Loucy (cell line): ENCODE measurements at regions not wholly inside any gene's neighbourhood (a gene's known extent, or its start where the extent isn't known, plus 50 kb on each side); places are given as distances from the start of the nearest gene placed in this dataset.

ENCODE experiments used
- EZH2phosphoT487 ChIP-seq: fragments of 200-600 bp; IDR thresholded peaks from 2 replicates; pipeline ENCODE4 v1.6.1; 2018; ENCODE audit warnings: antibody characterized with exemption, mild to moderate bottlenecking, moderate library complexity, borderline replicate concordance
- TF ChIP-seq, protein P1 (sequence below): fragments of 200-600 bp; sonication (generic); conservative IDR thresholded peaks from 2 replicates; pipeline ENCODE4 v1.5.1; 2014; ENCODE audit warnings: mild to moderate bottlenecking, antibody characterized with exemption, low read length

DNA sequence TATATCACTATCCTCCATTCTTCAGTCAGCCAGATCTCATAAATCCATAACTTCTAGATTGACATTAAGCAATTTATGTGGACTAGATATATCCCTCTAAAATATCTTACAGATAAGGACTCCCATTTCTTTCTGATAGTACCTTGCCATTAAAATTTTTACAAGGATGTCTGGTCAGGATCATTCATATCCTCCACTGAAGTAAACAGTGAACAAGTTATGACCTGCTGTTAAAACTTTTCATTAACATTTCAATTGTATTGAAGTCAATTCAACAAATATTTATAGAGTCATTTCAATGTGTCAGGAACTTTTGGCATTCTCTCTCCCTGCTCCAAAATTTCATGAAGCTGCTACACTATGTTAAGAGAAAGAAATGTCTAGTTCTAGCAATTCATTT lies 1159.6 kb downstream of the CDH12 start:
- TF ChIP-seq, protein P1, sequence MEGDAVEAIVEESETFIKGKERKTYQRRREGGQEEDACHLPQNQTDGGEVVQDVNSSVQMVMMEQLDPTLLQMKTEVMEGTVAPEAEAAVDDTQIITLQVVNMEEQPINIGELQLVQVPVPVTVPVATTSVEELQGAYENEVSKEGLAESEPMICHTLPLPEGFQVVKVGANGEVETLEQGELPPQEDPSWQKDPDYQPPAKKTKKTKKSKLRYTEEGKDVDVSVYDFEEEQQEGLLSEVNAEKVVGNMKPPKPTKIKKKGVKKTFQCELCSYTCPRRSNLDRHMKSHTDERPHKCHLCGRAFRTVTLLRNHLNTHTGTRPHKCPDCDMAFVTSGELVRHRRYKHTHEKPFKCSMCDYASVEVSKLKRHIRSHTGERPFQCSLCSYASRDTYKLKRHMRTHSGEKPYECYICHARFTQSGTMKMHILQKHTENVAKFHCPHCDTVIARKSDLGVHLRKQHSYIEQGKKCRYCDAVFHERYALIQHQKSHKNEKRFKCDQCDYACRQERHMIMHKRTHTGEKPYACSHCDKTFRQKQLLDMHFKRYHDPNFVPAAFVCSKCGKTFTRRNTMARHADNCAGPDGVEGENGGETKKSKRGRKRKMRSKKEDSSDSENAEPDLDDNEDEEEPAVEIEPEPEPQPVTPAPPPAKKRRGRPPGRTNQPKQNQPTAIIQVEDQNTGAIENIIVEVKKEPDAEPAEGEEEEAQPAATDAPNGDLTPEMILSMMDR, result no peak
- TF ChIP-seq EZH2phosphoT487, result no peak
